ENCODE measurements at regions not wholly inside any gene's neighbourhood (a gene's known extent, or its start where the extent isn't known, plus 50 kb on each side); places are given as distances from the start of the nearest gene placed in this dataset.
A peak's percentile ranks its signal among the peaks of the same experiment; 100 is the strongest.

DNA sequence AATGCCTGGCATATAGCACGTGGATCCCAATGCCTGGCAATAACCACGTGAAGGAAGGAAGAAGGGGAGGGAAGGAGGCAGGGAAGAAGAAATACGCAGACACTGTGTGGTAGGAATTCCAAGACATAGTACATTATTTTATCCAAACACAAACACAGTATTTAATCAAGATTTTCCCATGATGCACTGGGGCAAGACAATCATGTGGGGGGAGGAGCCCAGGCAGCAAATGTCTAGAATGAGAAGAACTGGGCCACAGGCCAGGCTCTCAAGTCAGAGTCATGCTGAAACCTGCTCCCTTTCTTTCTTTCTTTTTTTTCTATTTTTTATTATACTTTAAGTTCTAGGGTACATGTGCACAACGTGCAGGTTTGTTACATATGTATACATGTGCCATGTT lies 717.9 kb downstream of the UQCRFS1 start:
- DNase-seq: no peak

DNA sequence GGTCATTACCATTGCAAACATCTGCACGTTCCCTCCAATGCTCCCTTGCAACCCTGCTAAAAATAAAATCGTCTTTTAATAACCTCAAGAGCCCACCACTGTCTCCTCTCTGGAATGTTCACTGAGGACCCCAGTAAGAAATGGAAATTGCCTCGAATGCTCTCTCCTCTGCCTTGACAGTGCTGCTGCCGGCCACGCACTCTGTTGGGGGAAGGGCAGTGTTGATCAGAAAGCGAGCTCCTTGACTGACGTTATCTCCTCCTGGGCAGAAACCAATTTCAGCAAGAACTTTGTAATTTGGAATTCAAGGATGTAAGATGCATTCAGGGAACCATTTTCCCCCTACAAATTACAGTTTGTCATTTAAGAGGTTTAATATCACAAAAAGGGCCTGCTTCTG lies 718.5 kb downstream of the UQCRFS1 start:
- no peak for DNase-seq

DNA sequence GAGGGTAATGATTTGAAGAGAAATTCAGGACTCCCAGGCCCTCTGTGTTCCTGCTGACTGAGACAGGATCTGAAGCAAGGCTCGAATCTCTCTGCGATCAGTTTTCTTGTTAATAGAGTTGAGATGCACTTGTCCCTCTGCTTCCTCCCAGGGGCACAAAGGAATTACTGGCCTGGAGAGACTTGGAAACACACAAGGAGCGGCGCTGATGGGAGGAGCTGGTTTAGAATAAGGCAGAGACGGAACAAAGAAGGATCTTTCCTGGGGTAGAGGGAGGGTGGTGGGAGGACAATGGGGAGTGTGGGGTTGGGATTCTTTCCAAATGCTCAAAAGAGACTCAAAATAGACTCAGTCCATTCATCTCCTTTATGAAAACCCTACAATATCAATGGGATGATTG lies 719.1 kb downstream of the UQCRFS1 start:
- no peak for DNase-seq

DNA sequence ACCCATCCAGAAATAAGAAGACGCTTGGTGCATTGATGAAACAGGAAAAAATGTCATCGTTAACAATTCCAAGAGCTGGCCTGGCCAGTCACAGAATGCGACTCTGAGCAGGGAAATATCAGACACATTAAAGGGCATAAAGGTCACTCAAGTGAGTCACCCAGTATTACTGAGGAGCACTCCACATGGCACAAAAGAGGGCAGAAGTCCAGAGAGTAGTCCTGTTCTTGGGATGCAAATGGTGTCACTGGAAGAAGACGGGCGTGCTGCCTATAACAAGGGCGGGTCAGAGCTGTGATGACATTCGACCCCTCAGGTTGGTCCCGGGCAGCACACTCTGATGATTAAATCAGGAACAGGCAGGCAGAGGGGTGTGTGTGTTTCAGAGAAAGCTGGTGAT lies 720.3 kb downstream of the UQCRFS1 start:
- DNase-seq: no peak

DNA sequence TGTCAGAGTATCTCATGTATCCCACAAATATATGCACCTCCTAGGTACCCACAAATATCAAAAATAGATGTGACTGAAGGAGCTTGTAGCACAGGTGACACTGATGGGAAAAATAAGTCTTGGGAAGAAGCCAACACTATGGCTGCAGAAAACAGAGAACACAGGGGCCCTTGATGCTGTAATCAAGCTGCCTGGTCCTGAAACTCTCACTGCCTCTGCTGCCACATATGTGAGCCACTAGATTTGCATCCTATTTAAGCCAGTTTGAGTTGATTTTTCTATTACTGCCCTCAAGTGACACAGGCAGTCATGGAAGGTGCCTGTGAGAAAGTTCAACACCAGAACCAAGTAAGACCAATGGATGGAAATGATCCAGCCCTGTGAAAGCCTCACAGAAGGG lies 720.8 kb downstream of the UQCRFS1 start:
- no peak for DNase-seq

DNA sequence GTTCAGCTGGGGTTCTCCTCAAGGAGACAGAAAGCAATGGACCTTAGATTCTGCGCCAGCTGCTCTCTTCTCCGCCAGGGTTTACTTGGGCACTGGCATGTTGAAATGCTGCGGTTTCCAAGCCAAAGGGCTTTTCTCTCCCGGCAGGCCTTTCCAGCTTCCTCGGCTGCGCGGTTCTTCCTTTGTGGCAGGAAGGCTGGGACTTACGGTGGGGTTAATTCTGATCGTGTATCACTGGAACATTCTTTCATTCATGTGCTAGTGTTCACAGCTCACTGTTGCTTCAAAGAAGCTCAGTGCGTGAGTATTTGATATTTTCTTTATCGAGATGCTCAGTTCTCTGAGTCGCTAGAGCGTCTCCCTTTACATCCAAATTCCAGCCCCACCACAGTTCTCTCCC lies 723.2 kb downstream of the UQCRFS1 start:
- DNase-seq: no peak

DNA sequence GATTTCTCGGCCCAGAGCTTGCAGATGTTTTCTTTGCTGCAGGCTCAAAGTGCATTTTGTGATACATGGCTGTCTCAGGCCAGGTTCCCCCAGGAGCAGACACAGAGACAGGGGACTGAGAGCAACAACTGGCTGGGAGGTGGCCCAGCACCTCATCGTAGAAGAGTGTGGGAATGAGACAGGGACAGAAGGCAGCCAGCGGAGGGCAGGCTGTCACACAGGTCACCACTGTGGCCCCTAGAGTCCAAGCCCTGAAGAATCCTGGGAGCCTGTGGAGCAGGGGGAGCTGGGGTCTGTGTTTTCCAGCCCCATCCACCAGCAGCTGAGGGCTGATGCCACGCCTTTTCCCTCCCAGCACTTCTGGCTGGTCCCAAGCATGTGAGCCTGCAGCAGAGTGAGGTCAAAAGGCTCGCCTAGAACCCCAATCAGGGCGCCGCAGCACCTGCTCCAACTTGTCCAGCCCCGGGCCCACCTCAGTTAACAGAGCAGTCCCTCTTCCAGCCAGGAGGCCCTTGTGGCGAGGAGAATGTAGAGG lies 723.8 kb downstream of the UQCRFS1 start:
- DNase-seq: no peak

DNA sequence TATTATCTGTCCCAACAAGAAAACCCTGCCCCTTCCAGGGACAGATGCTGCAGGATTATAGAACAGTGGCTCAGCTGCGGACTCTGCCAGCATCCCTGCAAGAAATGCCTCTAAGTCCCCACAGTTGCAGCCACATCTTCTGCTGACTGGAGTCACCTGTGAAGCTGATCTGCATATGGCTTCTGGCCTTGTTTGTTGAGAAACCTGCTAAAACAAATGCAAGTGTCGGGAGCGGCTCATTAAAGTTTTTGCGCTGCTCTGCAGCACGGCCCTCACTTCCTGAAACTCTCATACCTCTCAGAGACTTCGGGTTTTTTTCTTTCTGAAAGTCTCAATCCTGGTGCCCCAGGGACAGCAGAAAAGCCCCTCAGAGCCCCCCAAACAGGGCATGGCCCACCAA lies 725.0 kb downstream of the UQCRFS1 start:
- DNase-seq: no peak

DNA sequence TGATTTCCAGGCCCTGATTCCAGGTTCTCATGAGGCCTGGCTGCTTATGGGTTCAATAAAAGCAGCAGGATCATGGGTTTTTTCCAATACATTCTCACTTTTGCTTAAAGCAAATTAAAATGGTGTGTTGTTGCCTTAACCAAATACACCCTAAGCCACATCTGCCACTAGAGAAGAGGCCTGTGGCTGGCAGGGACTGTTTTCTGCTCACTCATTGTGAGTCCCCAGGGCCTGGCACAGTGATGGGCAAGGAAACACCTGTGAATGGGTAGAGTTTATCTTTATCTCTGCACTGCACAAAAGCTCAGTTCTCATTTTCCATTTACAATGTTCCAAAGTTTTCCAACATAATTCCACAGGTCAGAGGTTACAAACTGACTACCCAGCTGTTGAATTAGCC lies 726.0 kb downstream of the UQCRFS1 start:
- no peak for DNase-seq

DNA sequence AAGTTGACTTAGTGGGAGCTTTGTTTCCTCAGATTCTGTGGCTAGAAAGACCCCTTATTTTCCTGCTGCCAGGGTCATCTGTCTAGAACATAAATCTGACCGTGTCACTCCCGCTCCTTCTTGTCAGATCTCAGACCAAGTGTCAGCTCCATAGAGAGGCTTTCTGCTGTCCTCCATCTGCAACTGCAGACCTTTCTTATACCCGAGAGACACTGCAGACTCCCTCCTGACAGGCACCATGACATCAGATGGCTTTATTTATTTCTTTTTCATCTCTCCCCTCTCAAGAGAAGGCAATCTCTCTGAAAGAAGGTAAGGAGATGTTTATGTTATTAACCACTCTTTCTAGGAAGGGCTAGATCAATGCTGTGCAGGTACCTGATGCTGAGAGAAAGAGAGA lies 726.5 kb downstream of the UQCRFS1 start:
- no peak for DNase-seq

DNA sequence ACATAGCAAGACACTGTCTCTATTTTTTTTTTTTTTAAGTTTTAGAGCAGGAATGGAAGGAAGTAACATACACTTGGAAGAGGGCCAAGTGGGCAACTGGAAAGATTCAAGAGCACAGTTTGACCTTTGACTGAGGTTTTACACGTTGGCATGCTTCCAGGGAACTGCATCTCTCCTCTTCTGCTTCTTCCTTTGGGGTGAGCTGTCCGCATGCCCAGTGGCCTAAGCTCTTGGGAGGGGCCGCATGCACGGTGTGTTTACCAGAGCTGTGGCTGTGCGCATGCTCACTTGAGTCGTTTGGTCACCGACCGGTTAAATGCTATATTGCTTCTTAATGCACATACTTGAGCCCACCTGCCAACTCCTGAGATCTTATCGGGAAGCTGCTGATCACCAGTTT lies 727.7 kb downstream of the UQCRFS1 start:
- no peak for DNase-seq

DNA sequence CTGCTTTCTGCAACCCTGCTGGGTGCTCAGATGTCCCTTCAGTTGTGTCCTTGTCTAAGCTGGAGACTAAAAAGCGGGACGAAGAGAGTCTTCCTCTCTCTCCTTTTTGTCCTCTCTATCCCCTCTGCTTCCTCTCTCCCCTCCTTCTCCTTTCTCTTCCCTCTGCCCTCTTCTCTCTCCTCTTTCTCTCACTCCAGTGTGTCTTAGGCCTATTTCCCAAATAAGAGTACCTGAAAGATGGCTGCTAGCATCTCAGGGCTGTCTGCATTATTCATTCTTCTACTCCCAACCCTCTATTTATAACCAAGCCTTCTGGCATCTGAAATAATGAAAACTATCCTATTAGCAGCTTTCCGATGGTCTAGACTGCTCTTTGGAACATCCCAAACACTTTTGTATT lies 729.8 kb downstream of the UQCRFS1 start:
- no peak for DNase-seq

DNA sequence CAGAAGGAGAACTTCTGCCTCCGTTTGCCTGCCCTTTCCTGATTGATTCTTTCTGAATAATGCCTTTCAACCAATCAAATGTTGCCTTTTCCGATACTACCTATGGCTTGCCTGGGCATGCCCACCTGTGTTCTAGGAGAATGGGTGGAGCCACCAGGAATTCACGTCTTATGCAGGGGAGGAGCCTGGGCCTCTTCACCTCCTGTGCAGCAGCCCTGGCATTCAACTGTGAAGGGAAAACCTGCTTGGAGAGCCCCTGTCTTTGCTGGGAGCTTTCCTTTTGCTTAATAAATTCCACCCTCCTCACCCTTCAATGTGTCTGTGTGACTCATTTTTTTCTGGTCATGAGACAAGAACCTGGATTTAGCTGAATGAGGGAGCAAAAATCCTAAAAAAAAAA lies 730.7 kb downstream of the UQCRFS1 start:
- DNase-seq: no peak

DNA sequence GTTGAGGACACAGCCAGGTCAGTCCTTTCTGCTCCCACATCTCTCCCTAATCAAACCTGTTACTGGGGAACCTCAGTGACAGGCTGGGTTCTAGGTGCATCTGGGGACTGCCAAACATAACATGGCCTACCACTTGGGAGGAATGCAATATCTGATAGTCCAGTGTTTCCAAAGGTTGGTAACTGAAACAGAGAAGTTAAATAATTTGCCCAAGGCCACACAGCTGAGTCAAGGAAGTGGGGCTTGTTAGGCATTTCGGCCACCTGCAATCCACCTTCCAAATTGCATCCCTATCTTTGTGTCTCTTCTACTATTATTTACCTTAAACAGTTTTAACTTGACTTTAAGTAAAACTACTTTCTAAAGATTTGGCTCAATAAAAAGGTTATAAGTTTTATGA lies 731.3 kb downstream of the UQCRFS1 start:
- no peak for DNase-seq

DNA sequence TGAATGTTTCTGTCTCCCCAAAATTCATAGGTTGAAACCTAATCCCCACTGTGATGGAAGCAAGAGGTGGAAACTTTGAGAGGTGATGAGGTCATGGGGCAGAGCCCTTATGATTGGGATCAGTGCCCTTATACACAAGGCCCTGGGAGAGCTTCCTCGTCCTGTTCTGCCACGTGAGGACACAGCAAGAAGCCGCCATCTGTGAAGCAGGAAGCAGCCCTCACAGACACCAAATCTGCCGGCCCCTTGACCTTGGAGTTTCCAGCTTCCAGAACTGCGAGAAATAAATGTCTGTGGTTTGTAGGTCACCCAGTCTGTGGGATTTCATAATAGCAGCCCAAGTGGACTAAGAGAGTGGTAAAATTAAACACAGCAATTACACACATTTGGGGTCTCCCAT lies 737.4 kb downstream of the UQCRFS1 start:
- no peak for DNase-seq

DNA sequence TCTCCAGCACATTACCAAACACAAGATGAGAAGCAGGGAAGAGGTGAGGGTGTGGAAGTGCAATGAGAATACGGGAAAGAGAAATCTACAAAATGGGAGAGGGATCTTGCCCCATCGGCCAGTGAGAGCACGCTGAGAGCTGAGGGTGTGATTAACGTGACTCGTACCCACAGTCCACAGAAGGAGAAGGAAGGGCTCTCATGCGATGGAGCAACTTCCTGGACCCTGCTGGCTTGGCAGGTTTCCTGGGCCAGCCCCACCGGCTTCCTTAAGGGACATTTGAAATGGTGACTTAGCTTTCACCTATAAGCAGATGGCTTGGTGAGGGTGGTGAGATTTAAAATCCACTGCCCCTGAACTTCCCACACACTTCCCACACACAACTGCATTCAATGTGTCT lies 740.1 kb downstream of the UQCRFS1 start:
- peak in 1 of 2 experiments; percentile 7 for DNase-seq

DNA sequence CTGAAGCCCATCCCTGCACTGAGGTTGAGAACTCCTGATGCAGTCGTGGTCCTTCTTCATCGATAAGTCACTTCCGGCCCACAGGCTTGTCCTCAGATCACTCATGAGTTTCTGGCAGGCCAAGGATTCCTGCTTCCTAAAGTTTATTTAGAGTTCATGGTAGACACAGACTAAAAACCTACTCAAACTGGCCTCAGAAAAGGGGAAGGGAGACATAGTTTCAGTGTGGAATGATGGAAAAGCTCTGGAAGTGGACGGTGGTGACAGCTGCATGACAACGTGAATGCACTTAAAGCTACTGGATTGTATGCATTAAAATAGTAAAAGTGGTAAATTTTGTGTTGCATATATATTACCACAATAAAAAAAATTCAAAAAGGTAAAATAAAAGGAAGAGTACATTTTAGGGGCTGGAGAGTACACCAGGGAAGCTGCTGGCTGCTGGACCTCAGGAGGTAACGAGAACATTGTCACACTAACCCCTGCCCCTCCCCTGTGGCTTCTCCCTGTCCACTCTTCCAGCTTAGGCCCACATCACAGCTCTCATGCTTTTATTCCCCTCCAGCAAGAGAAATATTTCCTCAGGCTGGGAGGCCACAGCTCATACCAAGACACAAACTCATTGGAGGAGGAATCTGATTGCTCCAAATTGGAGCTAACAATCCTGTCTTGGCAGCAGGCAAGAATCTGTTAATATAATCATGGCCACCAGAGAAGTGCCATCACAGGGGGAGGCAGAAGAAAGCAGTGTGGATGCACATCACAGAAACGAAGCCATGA lies 741.0 kb downstream of the UQCRFS1 start:
- no peak for DNase-seq

DNA sequence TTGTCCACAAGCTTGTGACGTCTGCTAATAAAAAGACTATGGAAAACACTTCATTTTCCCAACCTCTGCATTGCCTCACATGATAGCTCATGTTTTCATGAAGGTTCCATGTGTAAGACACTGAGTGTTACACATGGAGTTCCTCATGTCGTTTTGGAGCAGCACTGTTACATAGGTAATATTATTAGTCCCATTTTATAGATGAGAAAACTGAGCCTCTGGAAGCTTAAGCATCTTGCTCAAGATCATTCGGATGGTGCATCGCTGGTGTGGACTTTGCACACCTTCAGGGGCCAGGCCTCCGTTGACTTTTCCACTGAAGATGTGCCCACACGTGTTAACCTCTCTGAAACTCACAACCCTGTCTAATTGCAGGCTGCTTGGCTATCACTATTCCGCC lies 743.4 kb downstream of the UQCRFS1 start:
- DNase-seq: no peak

DNA sequence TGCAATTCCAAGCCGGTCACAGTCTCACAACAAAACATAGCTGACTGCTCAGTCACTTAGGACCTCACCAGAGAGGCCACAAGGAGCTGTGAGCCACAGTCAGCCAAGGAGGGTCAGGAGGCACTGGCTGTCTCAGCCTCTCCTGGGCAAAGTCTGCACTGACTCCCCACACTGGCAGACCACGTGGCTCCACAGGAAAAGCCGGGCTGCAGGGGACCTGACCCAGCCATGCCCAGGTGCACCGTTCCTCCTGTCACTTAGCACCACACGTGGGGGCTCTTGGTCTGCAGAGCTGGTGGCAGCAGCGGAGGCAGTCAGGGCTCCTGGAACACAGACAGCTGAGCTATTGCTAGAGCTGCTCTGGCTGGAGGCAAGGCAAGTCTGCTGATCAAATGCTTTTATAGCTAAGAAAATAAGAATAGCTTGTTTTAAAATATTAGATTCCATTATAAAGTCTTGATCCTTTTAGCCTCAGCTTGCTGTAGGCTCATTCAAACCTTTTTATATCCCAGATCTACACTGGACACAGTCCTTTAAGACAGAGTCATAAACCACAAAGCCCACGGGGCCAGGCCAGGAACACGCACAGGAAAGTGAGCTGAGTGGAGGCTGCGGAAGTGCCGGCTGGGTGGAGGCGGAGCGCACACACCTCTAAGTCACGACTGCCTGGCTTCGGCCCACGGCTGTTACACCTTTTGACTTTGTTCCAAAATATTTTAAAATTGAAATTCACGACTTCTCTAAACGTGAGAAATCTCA lies 744.1 kb downstream of the UQCRFS1 start:
- DNase-seq: peak in 1 of 2 experiments; percentile 6

DNA sequence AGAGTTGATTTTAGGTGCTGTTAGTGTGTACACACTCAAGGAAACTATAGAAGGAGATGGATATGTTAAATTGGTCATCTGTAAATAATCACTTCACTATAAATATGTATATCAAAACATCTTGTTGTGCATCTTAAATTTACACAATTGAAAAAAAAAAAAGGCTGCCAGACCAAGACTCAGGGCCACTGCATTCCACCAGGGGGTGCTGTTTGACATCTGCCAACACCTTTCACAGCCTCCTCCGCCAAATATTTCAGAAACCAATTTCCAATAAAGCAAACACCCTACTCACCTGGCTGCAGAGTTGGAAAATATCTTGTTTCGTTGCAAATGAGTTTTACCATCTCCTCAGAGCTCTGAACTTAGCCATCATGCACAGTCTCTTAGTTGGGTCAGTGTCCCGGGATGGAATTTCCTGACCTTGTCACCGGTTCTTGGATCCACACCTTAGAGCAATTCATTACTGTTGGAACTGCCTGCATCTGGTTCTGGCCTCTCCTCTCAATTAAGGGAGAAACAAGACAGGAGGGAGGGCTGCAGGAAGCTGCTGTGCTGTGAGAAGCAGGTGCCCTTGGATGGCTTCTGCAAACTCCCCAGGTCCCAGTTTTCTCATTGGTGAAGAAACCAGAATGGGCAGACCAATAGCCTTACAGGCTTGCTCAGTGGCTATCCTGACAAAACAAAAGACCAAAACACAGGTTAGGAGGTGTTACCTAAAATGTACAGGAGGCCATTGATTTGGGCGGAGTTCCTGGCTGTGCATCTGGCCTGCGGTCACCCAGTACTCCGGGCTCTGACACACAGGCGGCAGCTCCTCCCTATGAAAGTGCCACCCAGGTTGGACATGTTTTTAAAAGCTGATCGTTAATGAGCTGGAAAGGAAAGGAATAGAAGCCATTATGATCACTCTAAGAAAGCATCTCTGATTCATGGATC lies 746.6 kb downstream of the UQCRFS1 start:
- DNase-seq: peak; percentile 29 to 35

DNA sequence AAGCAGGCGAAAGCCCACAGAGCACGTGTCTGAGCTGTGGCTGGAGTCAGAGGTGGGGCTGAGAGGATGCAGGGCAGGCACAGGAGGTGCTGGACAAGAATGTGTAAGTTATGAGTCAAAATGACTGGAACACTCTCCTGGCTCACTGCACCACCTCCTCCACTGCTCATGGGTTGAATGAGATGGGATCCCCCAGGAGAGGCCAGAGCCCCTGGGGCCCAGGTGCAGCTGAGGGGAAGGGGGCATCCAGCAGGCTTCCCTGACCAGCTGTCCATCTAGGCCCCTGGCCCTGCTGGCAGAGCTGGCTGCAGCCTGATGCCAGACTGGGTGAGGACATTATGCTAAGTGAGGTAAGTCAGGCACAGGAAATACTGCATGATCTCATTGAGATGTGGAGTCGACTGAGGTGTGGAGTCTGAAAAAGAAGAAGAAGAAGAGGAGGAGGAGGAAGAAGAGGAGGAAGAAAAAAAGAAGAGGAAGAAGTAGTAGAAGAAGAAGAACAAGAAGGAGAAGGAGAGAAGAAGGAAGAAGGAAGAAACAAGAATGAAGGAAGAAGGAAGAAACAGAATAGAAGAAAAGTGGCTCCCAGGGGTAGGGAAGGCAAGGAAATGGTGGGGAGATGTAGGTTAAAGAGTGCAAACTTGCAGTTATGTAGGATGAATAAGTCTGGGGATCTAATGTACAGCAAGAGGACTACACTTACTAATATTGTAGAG lies 747.4 kb downstream of the UQCRFS1 start:
- DNase-seq: no peak

DNA sequence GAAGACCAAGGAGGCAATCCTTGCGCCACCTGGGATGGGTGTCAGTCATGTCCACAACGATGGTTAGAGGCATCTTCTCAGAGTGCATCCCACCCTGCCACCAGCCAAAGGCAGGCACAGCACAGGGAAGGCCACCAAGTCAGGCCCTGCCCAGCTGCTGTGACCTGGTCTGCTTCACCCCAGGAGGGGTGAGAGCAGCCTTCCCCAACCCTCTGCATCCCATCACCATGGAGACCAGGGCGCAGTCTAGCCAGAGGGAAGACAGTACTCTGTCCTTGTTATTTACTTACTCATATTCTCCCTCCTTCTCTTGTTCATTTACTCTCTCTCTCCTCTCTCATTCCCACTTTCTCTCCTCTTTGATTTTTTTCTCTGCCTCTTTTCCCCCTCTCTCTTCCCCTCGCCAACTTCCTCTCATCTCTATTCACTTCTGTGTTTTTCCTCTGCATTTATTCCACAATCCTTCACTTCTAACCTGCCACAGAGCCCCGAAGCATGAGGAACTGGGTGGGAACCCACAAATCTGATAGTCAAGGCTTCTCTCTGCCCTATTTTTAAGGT lies 749.4 kb downstream of the UQCRFS1 start:
- no peak for DNase-seq
